Liver (tissue), 8 donors: ENCODE measurements at regions not wholly inside any gene's neighbourhood (a gene's known extent, or its start where the extent isn't known, plus 50 kb on each side); places are given as distances from the start of the nearest gene placed in this dataset.

Experiments used
- DNase-seq: peaks from one replicate; pipeline ENCODE4 v3.0.0-alpha.2; 2017; ENCODE audit warnings: low spot score
- H3K27ac ChIP-seq, 2 donors: one replicate each; pipeline ENCODE4 v1.7.0; 2013; ENCODE audit warnings: inconsistent platforms in 2 of 2, low read length in 2 of 2, control low read depth in 1 of 2, low read depth in 1 of 2, mild to moderate bottlenecking in 1 of 2
- H3K27me3 ChIP-seq, 4 donors: one replicate each; pipeline versions ENCODE4 v1.6.1 to v1.7.0; 2013; ENCODE audit warnings: low read length in 3 of 4, inconsistent platforms in 1 of 4, mild to moderate bottlenecking in 1 of 4, moderate library complexity in 1 of 4; ENCODE audit not compliant: control insufficient read depth in 4 of 4, insufficient read depth in 4 of 4
- H3K36me3 ChIP-seq, 4 donors: one replicate each; pipeline versions ENCODE4 v1.6.1 to v1.7.0; 2013; ENCODE audit warnings: low read length in 3 of 4, mild to moderate bottlenecking in 3 of 4, low read depth in 1 of 4, moderate library complexity in 1 of 4; ENCODE audit not compliant: control insufficient read depth in 4 of 4, insufficient read depth in 3 of 4
- H3K4me1 ChIP-seq, 4 donors: one replicate each; pipeline versions ENCODE4 v1.6.1 to v1.7.0; 2013; ENCODE audit warnings: low read length in 3 of 4, mild to moderate bottlenecking in 3 of 4, moderate library complexity in 1 of 4; ENCODE audit not compliant: control insufficient read depth in 4 of 4, insufficient read depth in 4 of 4
- H3K4me3 ChIP-seq, 3 donors: one replicate each; pipeline versions ENCODE4 v1.6.1 to v1.7.0; 2013; ENCODE audit warnings: low read length in 3 of 3, control low read depth in 1 of 3, low read depth in 1 of 3, mild to moderate bottlenecking in 1 of 3
- H3K9ac ChIP-seq, 2 donors: one replicate each; pipeline ENCODE4 v1.7.0; 2013; ENCODE audit warnings: low read length in 2 of 2, mild to moderate bottlenecking in 2 of 2, moderate library complexity in 2 of 2, control low read depth in 1 of 2, low read depth in 1 of 2
- H3K9me3 ChIP-seq, 4 donors: one replicate each; pipeline versions ENCODE4 v1.6.1 to v1.7.0; 2013; ENCODE audit warnings: low read length in 3 of 4; ENCODE audit not compliant: control insufficient read depth in 4 of 4
- EGR1 ChIP-seq, 2 donors: IDR thresholded peaks; 2 replicates each; pipeline ENCODE4 v1.6.1; 2016 to 2018; ENCODE audit warnings: antibody characterized with exemption in 2 of 2, low read depth in 2 of 2
- FOXA1 ChIP-seq: IDR thresholded peaks from 2 replicates; pipeline ENCODE4 v1.6.1; 2016; ENCODE audit warnings: antibody characterized with exemption
- FOXA2 ChIP-seq: IDR thresholded peaks from 2 replicates; pipeline ENCODE4 v1.6.1; 2016; ENCODE audit warnings: antibody characterized with exemption
- GABPA ChIP-seq, 2 donors: IDR thresholded peaks in 1 of 2; conservative IDR thresholded peaks in 1 of 2; 2 replicates each; pipeline ENCODE4 v1.6.1; 2016; ENCODE audit warnings: antibody characterized with exemption in 2 of 2, mild to moderate bottlenecking in 1 of 2, moderate library complexity in 1 of 2
- HNF4A ChIP-seq, 2 donors: conservative IDR thresholded peaks; 2 replicates each; pipeline ENCODE4 v1.6.1; 2016; ENCODE audit warnings: antibody characterized with exemption in 2 of 2, mild to moderate bottlenecking in 2 of 2
- HNF4G ChIP-seq: IDR thresholded peaks from 2 replicates; pipeline ENCODE4 v1.6.1; 2016; ENCODE audit warnings: antibody characterized with exemption
- JUND ChIP-seq, 2 donors: IDR thresholded peaks; 2 replicates each; pipeline ENCODE4 v1.6.1; 2016; ENCODE audit warnings: antibody characterized with exemption in 2 of 2
- NR2F2 ChIP-seq: IDR thresholded peaks from 2 replicates; pipeline ENCODE4 v1.6.1; 2016; ENCODE audit warnings: antibody characterized with exemption
- RAD21 ChIP-seq, 2 donors: IDR thresholded peaks; 2 replicates each; pipeline ENCODE4 v1.6.1; 2016; ENCODE audit warnings: antibody characterized with exemption in 2 of 2, mild to moderate bottlenecking in 2 of 2
- RXRA ChIP-seq, 2 donors: IDR thresholded peaks; 2 replicates each; pipeline ENCODE4 v1.6.1; 2017 to 2018; ENCODE audit warnings: antibody characterized with exemption in 2 of 2, mild to moderate bottlenecking in 1 of 2
- SP1 ChIP-seq: IDR thresholded peaks from 2 replicates; pipeline ENCODE4 v1.6.1; 2018; ENCODE audit warnings: antibody characterized with exemption, mild to moderate bottlenecking
- TAF1 ChIP-seq: conservative IDR thresholded peaks from 2 replicates; pipeline ENCODE4 v1.6.1; 2016; ENCODE audit warnings: antibody characterized with exemption, mild to moderate bottlenecking
- YY1 ChIP-seq: IDR thresholded peaks from 2 replicates; pipeline ENCODE4 v1.6.1; 2016; ENCODE audit warnings: antibody characterized with exemption, mild to moderate bottlenecking
- WGBS: extraction: QIAGEN DNeasy Blood & Tissue Kit; methylation state at CpG from one replicate; pipeline ENCODE4 v1.1.7; 2013; 5-methylcytosine and 5-hydroxymethylcytosine counted together
- TF ChIP-seq, protein P1 (sequence below): IDR thresholded peaks from 2 replicates; pipeline ENCODE4 v1.6.1; 2016; ENCODE audit warnings: antibody characterized with exemption, mild to moderate bottlenecking
- TF ChIP-seq, protein P2 (sequence below): IDR thresholded peaks from 2 replicates; pipeline ENCODE4 v1.6.1; 2016; ENCODE audit warnings: antibody characterized with exemption
- TF ChIP-seq, protein P3 (sequence below): IDR thresholded peaks from 2 replicates; pipeline ENCODE4 v1.6.1; 2016; ENCODE audit warnings: antibody characterized with exemption
- TF ChIP-seq, protein P4 (sequence below): fragments of 150-350 bp; IDR thresholded peaks from 2 replicates; pipeline ENCODE4 v1.5.1; 2017; ENCODE audit warnings: improper control_type of control experiment, low read depth, low read length; ENCODE audit not compliant: missing input control
- TF ChIP-seq, protein P5 (sequence below): IDR thresholded peaks from 2 replicates; pipeline ENCODE4 v1.6.1; 2016; ENCODE audit warnings: antibody characterized with exemption
- donor health status: healthy.
- donor health status: healthy.
- donor health status: healthy.
- donor health status: healthy.
- donor health status: healthy.

DNA sequence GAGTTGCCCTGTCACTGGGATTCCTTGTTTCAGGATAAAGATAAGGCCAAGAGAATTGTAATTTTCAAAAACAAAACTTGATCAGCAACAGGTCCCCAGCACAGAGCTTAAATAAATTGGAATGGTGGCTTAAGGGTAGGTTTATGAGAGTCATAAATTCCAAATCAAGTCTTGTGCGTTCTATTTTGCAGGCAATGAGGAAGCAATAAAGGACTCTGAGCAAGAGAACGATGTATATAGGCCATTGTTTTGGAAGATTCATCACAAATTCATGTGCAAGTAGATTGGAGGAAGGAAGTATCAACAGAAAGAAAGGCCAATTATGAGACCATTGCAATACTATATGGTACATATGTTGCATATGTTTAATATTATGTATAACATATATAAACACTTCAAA is 65.7 kb upstream of the PGR start:
- no peak overlapping the region for H3K9ac ChIP-seq
- H3K9me3 ChIP-seq: no peaks in the 10 kb centered on the region
- H3K27me3 ChIP-seq: no peaks in the 10 kb centered on the region
- TF ChIP-seq YY1: no peak
- TF ChIP-seq, protein P1, sequence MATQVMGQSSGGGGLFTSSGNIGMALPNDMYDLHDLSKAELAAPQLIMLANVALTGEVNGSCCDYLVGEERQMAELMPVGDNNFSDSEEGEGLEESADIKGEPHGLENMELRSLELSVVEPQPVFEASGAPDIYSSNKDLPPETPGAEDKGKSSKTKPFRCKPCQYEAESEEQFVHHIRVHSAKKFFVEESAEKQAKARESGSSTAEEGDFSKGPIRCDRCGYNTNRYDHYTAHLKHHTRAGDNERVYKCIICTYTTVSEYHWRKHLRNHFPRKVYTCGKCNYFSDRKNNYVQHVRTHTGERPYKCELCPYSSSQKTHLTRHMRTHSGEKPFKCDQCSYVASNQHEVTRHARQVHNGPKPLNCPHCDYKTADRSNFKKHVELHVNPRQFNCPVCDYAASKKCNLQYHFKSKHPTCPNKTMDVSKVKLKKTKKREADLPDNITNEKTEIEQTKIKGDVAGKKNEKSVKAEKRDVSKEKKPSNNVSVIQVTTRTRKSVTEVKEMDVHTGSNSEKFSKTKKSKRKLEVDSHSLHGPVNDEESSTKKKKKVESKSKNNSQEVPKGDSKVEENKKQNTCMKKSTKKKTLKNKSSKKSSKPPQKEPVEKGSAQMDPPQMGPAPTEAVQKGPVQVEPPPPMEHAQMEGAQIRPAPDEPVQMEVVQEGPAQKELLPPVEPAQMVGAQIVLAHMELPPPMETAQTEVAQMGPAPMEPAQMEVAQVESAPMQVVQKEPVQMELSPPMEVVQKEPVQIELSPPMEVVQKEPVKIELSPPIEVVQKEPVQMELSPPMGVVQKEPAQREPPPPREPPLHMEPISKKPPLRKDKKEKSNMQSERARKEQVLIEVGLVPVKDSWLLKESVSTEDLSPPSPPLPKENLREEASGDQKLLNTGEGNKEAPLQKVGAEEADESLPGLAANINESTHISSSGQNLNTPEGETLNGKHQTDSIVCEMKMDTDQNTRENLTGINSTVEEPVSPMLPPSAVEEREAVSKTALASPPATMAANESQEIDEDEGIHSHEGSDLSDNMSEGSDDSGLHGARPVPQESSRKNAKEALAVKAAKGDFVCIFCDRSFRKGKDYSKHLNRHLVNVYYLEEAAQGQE: no peak
- no peak for TF ChIP-seq FOXA1
- TF ChIP-seq SP1: no peak
- TF ChIP-seq, protein P2, sequence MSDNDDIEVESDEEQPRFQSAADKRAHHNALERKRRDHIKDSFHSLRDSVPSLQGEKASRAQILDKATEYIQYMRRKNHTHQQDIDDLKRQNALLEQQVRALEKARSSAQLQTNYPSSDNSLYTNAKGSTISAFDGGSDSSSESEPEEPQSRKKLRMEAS: no peak
- no peak for TF ChIP-seq TAF1
- TF ChIP-seq, protein P3, sequence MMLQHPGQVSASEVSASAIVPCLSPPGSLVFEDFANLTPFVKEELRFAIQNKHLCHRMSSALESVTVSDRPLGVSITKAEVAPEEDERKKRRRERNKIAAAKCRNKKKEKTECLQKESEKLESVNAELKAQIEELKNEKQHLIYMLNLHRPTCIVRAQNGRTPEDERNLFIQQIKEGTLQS: no peak
- TF ChIP-seq RAD21 (IDR thresholded peaks at IDR 0.05): no peak
- TF ChIP-seq HNF4G: no peak
- no peak for TF ChIP-seq NR2F2
- no peak for TF ChIP-seq FOXA2
- no peak for TF ChIP-seq EGR1 (IDR thresholded peaks at IDR 0.05; ENCODE audit: low read depth in 2 of 2)
- no peak for TF ChIP-seq HNF4A (conservative IDR thresholded peaks at IDR 0.05)
- no peak for TF ChIP-seq RXRA (IDR thresholded peaks at IDR 0.05)
- TF ChIP-seq, protein P4, sequence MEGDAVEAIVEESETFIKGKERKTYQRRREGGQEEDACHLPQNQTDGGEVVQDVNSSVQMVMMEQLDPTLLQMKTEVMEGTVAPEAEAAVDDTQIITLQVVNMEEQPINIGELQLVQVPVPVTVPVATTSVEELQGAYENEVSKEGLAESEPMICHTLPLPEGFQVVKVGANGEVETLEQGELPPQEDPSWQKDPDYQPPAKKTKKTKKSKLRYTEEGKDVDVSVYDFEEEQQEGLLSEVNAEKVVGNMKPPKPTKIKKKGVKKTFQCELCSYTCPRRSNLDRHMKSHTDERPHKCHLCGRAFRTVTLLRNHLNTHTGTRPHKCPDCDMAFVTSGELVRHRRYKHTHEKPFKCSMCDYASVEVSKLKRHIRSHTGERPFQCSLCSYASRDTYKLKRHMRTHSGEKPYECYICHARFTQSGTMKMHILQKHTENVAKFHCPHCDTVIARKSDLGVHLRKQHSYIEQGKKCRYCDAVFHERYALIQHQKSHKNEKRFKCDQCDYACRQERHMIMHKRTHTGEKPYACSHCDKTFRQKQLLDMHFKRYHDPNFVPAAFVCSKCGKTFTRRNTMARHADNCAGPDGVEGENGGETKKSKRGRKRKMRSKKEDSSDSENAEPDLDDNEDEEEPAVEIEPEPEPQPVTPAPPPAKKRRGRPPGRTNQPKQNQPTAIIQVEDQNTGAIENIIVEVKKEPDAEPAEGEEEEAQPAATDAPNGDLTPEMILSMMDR: no peak
- TF ChIP-seq JUND (IDR thresholded peaks at IDR 0.05): no peak
- no peak for TF ChIP-seq GABPA (IDR thresholded peaks at IDR 0.05 in 1 of 2, conservative IDR thresholded peaks at IDR 0.05 in 1 of 2)
- TF ChIP-seq, protein P5, sequence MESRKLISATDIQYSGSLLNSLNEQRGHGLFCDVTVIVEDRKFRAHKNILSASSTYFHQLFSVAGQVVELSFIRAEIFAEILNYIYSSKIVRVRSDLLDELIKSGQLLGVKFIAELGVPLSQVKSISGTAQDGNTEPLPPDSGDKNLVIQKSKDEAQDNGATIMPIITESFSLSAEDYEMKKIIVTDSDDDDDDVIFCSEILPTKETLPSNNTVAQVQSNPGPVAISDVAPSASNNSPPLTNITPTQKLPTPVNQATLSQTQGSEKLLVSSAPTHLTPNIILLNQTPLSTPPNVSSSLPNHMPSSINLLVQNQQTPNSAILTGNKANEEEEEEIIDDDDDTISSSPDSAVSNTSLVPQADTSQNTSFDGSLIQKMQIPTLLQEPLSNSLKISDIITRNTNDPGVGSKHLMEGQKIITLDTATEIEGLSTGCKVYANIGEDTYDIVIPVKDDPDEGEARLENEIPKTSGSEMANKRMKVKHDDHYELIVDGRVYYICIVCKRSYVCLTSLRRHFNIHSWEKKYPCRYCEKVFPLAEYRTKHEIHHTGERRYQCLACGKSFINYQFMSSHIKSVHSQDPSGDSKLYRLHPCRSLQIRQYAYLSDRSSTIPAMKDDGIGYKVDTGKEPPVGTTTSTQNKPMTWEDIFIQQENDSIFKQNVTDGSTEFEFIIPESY: no peak
- DNase-seq: no peak
- H3K36me3 ChIP-seq: no peaks in the 10 kb centered on the region
- no peak overlapping the region for H3K4me3 ChIP-seq
- no peaks in the 10 kb centered on the region for H3K4me1 ChIP-seq
- no peak overlapping the region for H3K27ac ChIP-seq
- WGBS: 55% methylated on average over 2 of the region's 2 CpGs
